ENCODE measurements at regions not wholly inside any gene's neighbourhood (a gene's known extent, or its start where the extent isn't known, plus 50 kb on each side); places are given as distances from the start of the nearest gene placed in this dataset.
A peak's percentile ranks its signal among the peaks of the same experiment; 100 is the strongest.

GRCh38 chr16:62225675-62226074 lies 189.4 kb upstream of the CDH8 start:
- TF ChIP-seq CTCF (conservative IDR thresholded peaks at IDR 0.05) (peak; percentile 87), ZFX (IDR thresholded peaks at IDR 0.05) (no peak)

Measured in C4-2B (cell line).